CD14-positive monocyte (primary cell): ENCODE measurements at regions not wholly inside any gene's neighbourhood (a gene's known extent, or its start where the extent isn't known, plus 50 kb on each side); places are given as distances from the start of the nearest gene placed in this dataset.

Experiments used
- DNase-seq, 3 donors: peaks; one replicate each; pipeline ENCODE4 v3.0.0-alpha.2; 2011 to 2022
- H2AFZ ChIP-seq: 2 replicates; pipeline ENCODE4 v1.6.0; 2012; ENCODE audit warnings: mild to moderate bottlenecking, low read depth, low read length, inconsistent platforms; ENCODE audit not compliant: insufficient read depth, poor library complexity, severe bottlenecking
- H3K27ac ChIP-seq, 2 donors: 1 replicate in 1 of 2; 2 replicates in 1 of 2; pipeline ENCODE4 v1.5.1; 2012 to 2013; ENCODE audit warnings: low read length in 2 of 2, control low read depth in 1 of 2, inconsistent platforms in 1 of 2, low read depth in 1 of 2, mild to moderate bottlenecking in 1 of 2
- H3K27me3 ChIP-seq, 2 donors: one replicate each; pipeline versions ENCODE4 v1.6.0 to v1.6.1; 2011 to 2013; ENCODE audit warnings: low read length in 2 of 2; ENCODE audit not compliant: control insufficient read depth in 2 of 2, insufficient read depth in 2 of 2
- H3K36me3 ChIP-seq, 2 donors: replicated peaks in 1 of 2; 1 replicate in 1 of 2; 2 replicates in 1 of 2; pipeline versions ENCODE4 v1.5.1 to v1.6.1; 2012 to 2013; ENCODE audit warnings: low read length in 2 of 2, control low read depth in 1 of 2, inconsistent platforms in 1 of 2, mild to moderate bottlenecking in 1 of 2; ENCODE audit not compliant: insufficient read depth in 2 of 2, control insufficient read depth in 1 of 2
- H3K4me1 ChIP-seq, 2 donors: 1 replicate in 1 of 2; 2 replicates in 1 of 2; pipeline versions ENCODE4 v1.5.1 to v1.6.1; 2012 to 2013; ENCODE audit warnings: low read length in 2 of 2, control low read depth in 1 of 2, inconsistent platforms in 1 of 2, mild to moderate bottlenecking in 1 of 2, moderate library complexity in 1 of 2; ENCODE audit not compliant: insufficient read depth in 2 of 2, control insufficient read depth in 1 of 2
- H3K4me2 ChIP-seq: replicated peaks from 2 replicates; pipeline ENCODE3; 2012; ENCODE audit warnings: low read length, moderate library complexity, mild to moderate bottlenecking; ENCODE audit not compliant: poor library complexity, severe bottlenecking; ENCODE audit errors: extremely low read depth
- H3K4me3 ChIP-seq, 3 experiments: fragments of 200-600 bp in 1 of 3; sonication (generic) in 1 of 3; replicated peaks in 1 of 3; 1 replicate in 2 of 3; 2 replicates in 1 of 3; pipeline ENCODE4 v1.5.1; 2011 to 2013; ENCODE audit warnings: low read length in 3 of 3, mild to moderate bottlenecking in 3 of 3, control low read depth in 2 of 3, low read depth in 2 of 3, inconsistent platforms in 1 of 3, moderate library complexity in 1 of 3
- H3K79me2 ChIP-seq: 2 replicates; pipeline ENCODE4 v1.6.0; 2012; ENCODE audit warnings: mild to moderate bottlenecking, control low read depth, inconsistent platforms, low read length, moderate library complexity; ENCODE audit not compliant: insufficient read depth
- H3K9ac ChIP-seq: 2 replicates; pipeline ENCODE4 v1.6.0; 2017; ENCODE audit warnings: low read length, mild to moderate bottlenecking; ENCODE audit not compliant: insufficient read depth, poor library complexity, severe bottlenecking
- H3K9me3 ChIP-seq, 2 donors: replicated peaks in 1 of 2; 1 replicate in 1 of 2; 2 replicates in 1 of 2; pipeline versions ENCODE4 v1.5.1 to v1.6.1; 2012 to 2013; ENCODE audit warnings: low read length in 2 of 2, control low read depth in 1 of 2; ENCODE audit not compliant: control insufficient read depth in 1 of 2, insufficient read depth in 1 of 2
- H4K20me1 ChIP-seq: 2 replicates; pipeline ENCODE4 v1.6.0; 2012; ENCODE audit warnings: mild to moderate bottlenecking, low read length, control low read depth, moderate library complexity; ENCODE audit not compliant: insufficient read depth
- H3K27ac Mint-ChIP-seq, 7 donors: one replicate each; pipeline ENCODE4 v1.8.0; 2020; ENCODE audit warnings: mild to moderate bottlenecking in 7 of 7, mixed read lengths in 7 of 7, moderate library complexity in 6 of 7, inconsistent platforms in 2 of 7
- H3K27me3 Mint-ChIP-seq, 3 donors: one replicate each; pipeline ENCODE4 v1.8.0; 2021 to 2022; ENCODE audit warnings: low read depth in 3 of 3, mild to moderate bottlenecking in 3 of 3, mixed read lengths in 3 of 3, moderate library complexity in 3 of 3, inconsistent platforms in 1 of 3
- H3K36me3 Mint-ChIP-seq, 2 donors: one replicate each; pipeline ENCODE4 v1.8.0; 2020; ENCODE audit warnings: mixed read lengths in 2 of 2, inconsistent platforms in 1 of 2, mild to moderate bottlenecking in 1 of 2
- H3K4me1 Mint-ChIP-seq: one replicate; pipeline ENCODE4 v1.8.0; 2020; ENCODE audit warnings: mild to moderate bottlenecking, mixed read lengths
- H3K4me3 Mint-ChIP-seq, 2 donors: one replicate each; pipeline ENCODE4 v1.8.0; 2020; ENCODE audit warnings: mild to moderate bottlenecking in 2 of 2, mixed read lengths in 2 of 2, moderate library complexity in 1 of 2
- H3K9me3 Mint-ChIP-seq, 7 donors: one replicate each; pipeline ENCODE4 v1.8.0; 2020 to 2022; ENCODE audit warnings: mixed read lengths in 7 of 7, mild to moderate bottlenecking in 6 of 7, moderate library complexity in 6 of 7, inconsistent platforms in 2 of 7
- CTCF ChIP-seq: fragments of 200-600 bp; IDR thresholded peaks from one replicate; pipeline ENCODE4 v1.8.0; 2022; ENCODE audit warnings: antibody characterized with exemption, mild to moderate bottlenecking
- WGBS: methylation state at CpG from one replicate; pipeline ENCODE4 v1.1.5; 2013; ENCODE audit warnings: missing lambda C conversion rate; ENCODE audit not compliant: insufficient coverage; 5-methylcytosine and 5-hydroxymethylcytosine counted together
- intact Hi-C, 2 donors: fragments of 100-400 bp; cut with micrococcal nuclease; formaldehyde crosslinking; loops; one replicate each; pipeline versions ENCODE4 v1.15.0 to v1.15.1; 2023

GRCh38 chr14:28323951-28324741 is 442.4 kb upstream of the FOXG1 start:
- Mint-ChIP-seq H3K27ac (no peak overlapping the region), H3K4me1 (no peaks in the 10 kb centered on the region), H3K27me3 (no peaks in the 10 kb centered on the region), H3K9me3 (peaks cover 0 to 3% (median 0%) of the 10 kb centered on the region in 7 donors), H3K4me3 (no peak overlapping the region), H3K36me3 (no peaks in the 10 kb centered on the region)
- no peak overlapping the region for H3K27ac ChIP-seq
- 100% methylated on average over 1 of the region's 5 CpGs for WGBS
- no peak overlapping the region for H3K4me2 ChIP-seq
- intact Hi-C loops = no loop called here
- no peak for TF ChIP-seq CTCF
- H3K9me3 ChIP-seq = no peaks in the 10 kb centered on the region
- H3K27me3 ChIP-seq = no peaks in the 10 kb centered on the region
- H4K20me1 ChIP-seq = no peaks in the 10 kb centered on the region
- H2AFZ ChIP-seq = no peak overlapping the region
- H3K4me3 ChIP-seq = no peak overlapping the region
- H3K79me2 ChIP-seq = no peaks in the 10 kb centered on the region
- H3K9ac ChIP-seq = no peak overlapping the region
- DNase-seq = no peak
- no peaks in the 10 kb centered on the region for H3K36me3 ChIP-seq
- no peaks in the 10 kb centered on the region for H3K4me1 ChIP-seq

GRCh38 chr14:28340816-28341215 is 425.8 kb upstream of the FOXG1 start:
- H3K27ac Mint-ChIP-seq = no peak overlapping the region
- Histone ChIP-seq H3K27ac (no peak overlapping the region), H3K9me3 (no peaks in the 10 kb centered on the region), H3K4me1 (no peaks in the 10 kb centered on the region), H3K9ac (no peak overlapping the region), H3K27me3 (no peaks in the 10 kb centered on the region), H2AFZ (no peak overlapping the region), H4K20me1 (no peaks in the 10 kb centered on the region), H3K4me2 (no peak overlapping the region), H3K36me3 (no peaks in the 10 kb centered on the region), H3K4me3 (no peak overlapping the region), H3K79me2 (no peaks in the 10 kb centered on the region)
- intact Hi-C loops = no loop called here
- H3K4me1 Mint-ChIP-seq = no peaks in the 10 kb centered on the region
- no peaks in the 10 kb centered on the region for H3K36me3 Mint-ChIP-seq
- no peak overlapping the region for H3K4me3 Mint-ChIP-seq
- no peak for TF ChIP-seq CTCF
- H3K27me3 Mint-ChIP-seq = no peaks in the 10 kb centered on the region
- peaks cover 0 to 4% (median 0%) of the 10 kb centered on the region in 7 donors for H3K9me3 Mint-ChIP-seq
- no peak for DNase-seq
